HCT116 (cell line): ENCODE measurements at regions not wholly inside any gene's neighbourhood (a gene's known extent, or its start where the extent isn't known, plus 50 kb on each side); places are given as distances from the start of the nearest gene placed in this dataset.

Source experiments
- ATAC-seq: fragments of 200-7000 bp; cut with Tn5 transposase; 2 replicates; pipeline ENCODE4 v1.9.1; 2020; ENCODE audit warnings: mild to moderate bottlenecking, moderate library complexity
- BruUV-seq: library from RNA; stranded (reverse); fragments of 400-500 nt; replicated peaks from 2 replicates; lab custom pipeline; 2021; lab: Mats Ljungman, UMichigan
- CTCF ChIA-PET: fragments of 300-600 bp; sonication (Branson Sonifier 250); formaldehyde crosslinking; loops from one replicate; lab custom pipeline; 2021; ENCODE audit warnings: antibody characterized with exemption; lab: Charles Lee
- POLR2A ChIA-PET: fragments of 300-600, 350-600 bp; sonication (Branson Sonifier 250); formaldehyde crosslinking; loops from one replicate; lab custom pipeline; 2021; ENCODE audit warnings: antibody characterized with exemption; lab: Charles Lee
- RAD21 ChIA-PET, 2 experiments: fragments of 300-600 bp; sonication (Branson Sonifier 250); formaldehyde crosslinking; loops; one replicate each; lab custom pipeline; 2023; ENCODE audit warnings: low total read pairs in 2 of 2; ENCODE audit not compliant: uncharacterized antibody in 2 of 2, unreplicated experiment in 2 of 2, low non-redundant PET in 1 of 2; lab: Charles Lee
- DNase-seq: peaks from one replicate; pipeline ENCODE4 v3.0.0-alpha.2; 2010; ENCODE audit warnings: low read depth, low spot score
- H2AFZ ChIP-seq: fragments of 200-600 bp; shearing (Covaris generic), sonication (generic); 2 replicates; pipeline ENCODE4 v1.6.1; 2017; ENCODE audit warnings: low read depth, mixed run types, mixed read lengths, antibody characterized with exemption, low read length; ENCODE audit not compliant: poor library complexity, severe bottlenecking
- H3K27ac ChIP-seq: 2 replicates; pipeline ENCODE4 v1.5.1; 2012; ENCODE audit warnings: low read depth, low read length
- H3K27me3 ChIP-seq: fragments of 200-600 bp; sonication (generic); 2 replicates; pipeline ENCODE4 v1.6.1; 2016; ENCODE audit warnings: mixed run types, low read length, mixed read lengths; ENCODE audit not compliant: insufficient read depth
- H3K36me3 ChIP-seq, 2 experiments: fragments of 200-500 bp in 1 of 2; fragments of 200-600 bp in 1 of 2; sonication (Bioruptor generic) in 1 of 2; sonication (generic) in 1 of 2; 2 replicates each; pipeline versions ENCODE4 v1.5.1 to v1.6.1; 2014 to 2016; ENCODE audit warnings: low read length in 2 of 2, inconsistent platforms in 1 of 2, mixed read lengths in 1 of 2, mixed run types in 1 of 2; ENCODE audit not compliant: insufficient read depth in 2 of 2, control insufficient read depth in 1 of 2
- H3K4me1 ChIP-seq, 2 experiments: fragments of 200-600 bp in 1 of 2; sonication (generic) in 1 of 2; 2 replicates each; pipeline versions ENCODE4 v1.5.1 to v1.6.1; 2012 to 2017; ENCODE audit warnings: low read length in 2 of 2, inconsistent platforms in 1 of 2, mild to moderate bottlenecking in 1 of 2, mixed read lengths in 1 of 2, mixed run types in 1 of 2, moderate library complexity in 1 of 2; ENCODE audit not compliant: insufficient read depth in 2 of 2, control insufficient read depth in 1 of 2
- H3K4me2 ChIP-seq: fragments of 200-600 bp; sonication (generic); 2 replicates; pipeline ENCODE4 v1.6.1; 2017; ENCODE audit warnings: mixed run types, low read length, mixed read lengths
- H3K4me3 ChIP-seq, 2 experiments: fragments of 200-600 bp in 1 of 2; sonication (generic) in 1 of 2; replicated peaks in 1 of 2; 2 replicates each; pipeline ENCODE4 v1.5.1; 2011 to 2016; ENCODE audit warnings: low read length in 2 of 2, control low read depth in 1 of 2, low read depth in 1 of 2, mild to moderate bottlenecking in 1 of 2, mixed read lengths in 1 of 2, mixed run types in 1 of 2
- H3K79me2 ChIP-seq: fragments of 200-600 bp; sonication (generic); 2 replicates; pipeline ENCODE4 v1.6.1; 2017; ENCODE audit warnings: mild to moderate bottlenecking, mixed run types, low read length, moderate library complexity, mixed read lengths; ENCODE audit not compliant: insufficient read depth
- H3K9ac ChIP-seq: fragments of 200-600 bp; sonication (generic); 2 replicates; pipeline ENCODE4 v1.6.1; 2016; ENCODE audit warnings: low read length, mixed read lengths
- H3K9me2 ChIP-seq: fragments of 200-600 bp; sonication (generic), shearing (Covaris generic); 2 replicates; pipeline ENCODE4 v1.6.1; 2017; ENCODE audit warnings: mixed run types, mild to moderate bottlenecking, moderate library complexity; ENCODE audit not compliant: insufficient read depth
- H3K9me3 ChIP-seq, 2 experiments: fragments of 200-500 bp in 1 of 2; fragments of 200-600 bp in 1 of 2; sonication (Bioruptor generic) in 1 of 2; sonication (generic) in 1 of 2; 2 replicates each; pipeline ENCODE4 v1.6.1; 2014 to 2017; ENCODE audit warnings: low read length in 2 of 2, mixed read lengths in 2 of 2, inconsistent platforms in 1 of 2, low read depth in 1 of 2, mild to moderate bottlenecking in 1 of 2, mixed run types in 1 of 2, moderate library complexity in 1 of 2; ENCODE audit not compliant: control insufficient read depth in 1 of 2, insufficient read depth in 1 of 2
- H4K20me1 ChIP-seq: fragments of 200-600 bp; sonication (generic), shearing (Covaris generic); 2 replicates; pipeline ENCODE4 v1.6.1; 2017; ENCODE audit warnings: mixed run types, mild to moderate bottlenecking, moderate library complexity; ENCODE audit not compliant: insufficient read depth
- CEBPB ChIP-seq: IDR thresholded peaks from 2 replicates; pipeline ENCODE4 v1.6.1; 2012; ENCODE audit warnings: low read depth
- ELF1 ChIP-seq: IDR thresholded peaks from 2 replicates; pipeline ENCODE4 v1.6.1; 2012; ENCODE audit warnings: low read depth, borderline replicate concordance
- EZH2 ChIP-seq: fragments of 200-600 bp; sonication (generic); IDR thresholded peaks from 2 replicates; pipeline ENCODE4 v1.6.1; 2017; ENCODE audit warnings: antibody characterized with exemption, mixed run types
- EZH2phosphoT487 ChIP-seq: fragments of 200-600 bp; IDR thresholded peaks from 2 replicates; pipeline ENCODE4 v1.6.1; 2018; ENCODE audit warnings: antibody characterized with exemption, borderline replicate concordance
- FOSL1 ChIP-seq: IDR thresholded peaks from 2 replicates; pipeline ENCODE4 v1.6.1; 2012; ENCODE audit warnings: low read depth
- JUND ChIP-seq: IDR thresholded peaks from 2 replicates; pipeline ENCODE4 v1.6.1; 2012
- POLR2AphosphoS5 ChIP-seq: IDR thresholded peaks from 2 replicates; pipeline ENCODE4 v1.6.1; 2011; ENCODE audit warnings: mild to moderate bottlenecking, low read depth, low read length, moderate library complexity
- RAD21 ChIP-seq: IDR thresholded peaks from 2 replicates; pipeline ENCODE4 v1.6.1; 2012; ENCODE audit warnings: low read depth, mild to moderate bottlenecking
- SIN3A ChIP-seq: IDR thresholded peaks from 2 replicates; pipeline ENCODE4 v1.6.1; 2012; ENCODE audit warnings: low read depth
- SP1 ChIP-seq: IDR thresholded peaks from 2 replicates; pipeline ENCODE4 v1.6.1; 2012; ENCODE audit warnings: low read depth
- SRF ChIP-seq: IDR thresholded peaks from 2 replicates; pipeline ENCODE4 v1.6.1; 2012; ENCODE audit warnings: low read depth
- TCF7L2 ChIP-seq: IDR thresholded peaks from 2 replicates; pipeline ENCODE4 v1.7.0; 2011; ENCODE audit warnings: borderline replicate concordance, inconsistent platforms; ENCODE audit not compliant: insufficient read depth, insufficient read length; ENCODE audit errors: extremely low read depth
- YY1 ChIP-seq: IDR thresholded peaks from 2 replicates; pipeline ENCODE4 v1.6.1; 2011; ENCODE audit warnings: low read length, low read depth, moderate library complexity, mild to moderate bottlenecking; ENCODE audit not compliant: insufficient replicate concordance; ENCODE audit errors: extremely low read depth
- ZFX ChIP-seq: fragments of 450-650 bp; IDR thresholded peaks from 2 replicates; pipeline ENCODE4 v1.6.1; 2017
- intact Hi-C: fragments of 100-400 bp; cut with micrococcal nuclease; formaldehyde crosslinking; loops from 2 replicates; pipeline ENCODE4 v1.10.0; 2022
- TF ChIP-seq, protein P1 (sequence below), 3 experiments: fragments of 200-600 bp in 1 of 3; sonication (generic) in 1 of 3; IDR thresholded peaks in 2 of 3; conservative IDR thresholded peaks in 1 of 3; 2 replicates each; pipeline ENCODE4 v1.5.1; 2012 to 2017; ENCODE audit warnings: low read depth in 2 of 3, low read length in 2 of 3, antibody characterized with exemption in 1 of 3, borderline replicate concordance in 1 of 3, control low read depth in 1 of 3, mild to moderate bottlenecking in 1 of 3, mixed read lengths in 1 of 3, mixed run types in 1 of 3, moderate library complexity in 1 of 3; ENCODE audit not compliant: insufficient read depth in 1 of 3
- TF ChIP-seq, protein P2 (sequence below): IDR thresholded peaks from 2 replicates; pipeline ENCODE4 v1.6.1; 2012

DNA sequence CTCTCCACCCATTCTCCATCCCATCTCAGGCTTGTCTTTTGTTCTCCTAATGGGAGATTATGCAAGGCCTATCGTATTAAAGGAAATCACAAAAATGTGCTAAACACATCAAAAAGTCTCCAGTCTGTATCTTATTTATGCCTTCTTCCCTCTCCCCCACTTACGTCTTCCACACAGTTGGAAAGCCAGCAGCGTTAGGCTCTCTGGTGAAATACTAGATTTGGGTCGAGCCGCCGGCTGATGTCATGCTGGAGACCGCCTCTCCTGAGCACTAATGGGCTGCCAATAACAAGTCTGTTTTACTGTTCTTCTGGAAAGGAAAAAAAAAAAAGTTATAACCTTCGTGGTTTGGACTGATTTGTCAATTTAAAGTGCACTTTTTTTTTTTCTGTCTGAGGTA is 182.7 kb upstream of the SIX2 start:
- Histone ChIP-seq H3K9me2 (no peaks in the 10 kb centered on the region), H3K4me3 (no peak overlapping the region), H3K27ac (no peak overlapping the region), H3K27me3 (peaks cover 5% of the 10 kb centered on the region; the same call in 1 of the 2 replicates), H3K79me2 (no peaks in the 10 kb centered on the region), H3K4me1 (peaks cover 0 to 8% of the 10 kb centered on the region in 2 experiments; a peak in 2 of 4 replicates), H4K20me1 (no peaks in the 10 kb centered on the region), H3K9ac (no peak overlapping the region), H2AFZ (no peak overlapping the region), H3K4me2 (no peak overlapping the region), H3K9me3 (no peaks in the 10 kb centered on the region), H3K36me3 (no peaks in the 10 kb centered on the region)
- TF ChIP-seq, protein P1, sequence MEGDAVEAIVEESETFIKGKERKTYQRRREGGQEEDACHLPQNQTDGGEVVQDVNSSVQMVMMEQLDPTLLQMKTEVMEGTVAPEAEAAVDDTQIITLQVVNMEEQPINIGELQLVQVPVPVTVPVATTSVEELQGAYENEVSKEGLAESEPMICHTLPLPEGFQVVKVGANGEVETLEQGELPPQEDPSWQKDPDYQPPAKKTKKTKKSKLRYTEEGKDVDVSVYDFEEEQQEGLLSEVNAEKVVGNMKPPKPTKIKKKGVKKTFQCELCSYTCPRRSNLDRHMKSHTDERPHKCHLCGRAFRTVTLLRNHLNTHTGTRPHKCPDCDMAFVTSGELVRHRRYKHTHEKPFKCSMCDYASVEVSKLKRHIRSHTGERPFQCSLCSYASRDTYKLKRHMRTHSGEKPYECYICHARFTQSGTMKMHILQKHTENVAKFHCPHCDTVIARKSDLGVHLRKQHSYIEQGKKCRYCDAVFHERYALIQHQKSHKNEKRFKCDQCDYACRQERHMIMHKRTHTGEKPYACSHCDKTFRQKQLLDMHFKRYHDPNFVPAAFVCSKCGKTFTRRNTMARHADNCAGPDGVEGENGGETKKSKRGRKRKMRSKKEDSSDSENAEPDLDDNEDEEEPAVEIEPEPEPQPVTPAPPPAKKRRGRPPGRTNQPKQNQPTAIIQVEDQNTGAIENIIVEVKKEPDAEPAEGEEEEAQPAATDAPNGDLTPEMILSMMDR (IDR thresholded peaks at IDR 0.05 in 2 of 3, conservative IDR thresholded peaks at IDR 0.05 in 1 of 3; ENCODE audit: borderline replicate concordance in 1 of 3, insufficient read depth in 1 of 3, low read depth in 2 of 3, low read length in 2 of 3), result no peak
- TF ChIP-seq SP1 (no peak), ELF1 (no peak), JUND (no peak), SRF (no peak), ZFX (no peak)
- intact Hi-C loops, result no loop called here
- POLR2A ChIA-PET, result no interaction called here
- RAD21 ChIA-PET, result no interaction called here
- DNase-seq, result no peak
- ATAC-seq, result no peak
- CTCF ChIA-PET, result no interaction called here
- BruUV-seq, result no TSS peak

DNA sequence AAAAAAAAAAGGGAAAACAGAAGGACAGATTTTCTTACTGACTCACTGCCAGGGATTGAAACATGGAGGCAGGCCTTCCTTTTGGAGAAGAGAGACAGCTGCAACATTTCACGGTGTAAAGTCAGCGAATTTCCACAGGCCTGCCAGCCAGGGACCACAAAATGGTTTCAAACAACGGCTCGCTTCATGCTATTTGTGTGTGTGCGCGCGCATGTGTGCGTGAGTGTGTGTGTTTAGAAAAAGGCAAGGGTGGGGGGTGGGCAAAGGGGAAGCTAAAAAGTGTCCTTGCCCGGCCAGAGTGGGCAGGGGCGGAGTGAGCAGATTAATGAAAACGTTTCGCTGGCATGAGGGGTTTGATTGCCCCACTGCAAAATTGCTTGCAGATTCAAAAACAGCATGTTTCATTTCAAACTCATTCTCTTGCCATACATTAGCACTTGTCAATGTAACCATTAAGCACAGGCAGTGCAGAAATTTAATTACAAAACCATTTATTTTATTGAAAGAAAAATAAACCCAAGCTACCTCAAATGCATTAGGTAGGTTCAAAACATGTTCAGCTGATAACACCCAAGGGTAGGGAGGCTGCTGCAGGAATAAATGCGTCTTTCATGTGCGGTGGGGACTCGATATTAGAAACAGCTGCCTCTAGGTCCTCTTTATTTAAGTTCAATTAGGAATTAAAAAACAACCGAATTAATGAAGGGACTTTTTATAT is 182.1 kb upstream of the SIX2 start:
- H3K36me3 ChIP-seq, result no peaks in the 10 kb centered on the region
- intact Hi-C loops, result no loop called here
- CTCF ChIA-PET, result no interaction called here
- H3K79me2 ChIP-seq, result no peaks in the 10 kb centered on the region
- no peak overlapping the region for H3K4me2 ChIP-seq
- no peak overlapping the region for H3K9ac ChIP-seq
- no peaks in the 10 kb centered on the region for H3K9me2 ChIP-seq
- no peaks in the 10 kb centered on the region for H3K9me3 ChIP-seq
- no peak overlapping the region for H3K4me3 ChIP-seq
- no peak for DNase-seq
- no TSS peak for BruUV-seq
- POLR2A ChIA-PET, result no interaction called here
- peaks cover 0 to 8% of the 10 kb centered on the region in 2 experiments; a peak in 2 of 4 replicates for H3K4me1 ChIP-seq
- no peaks in the 10 kb centered on the region for H4K20me1 ChIP-seq
- ATAC-seq, result no peak
- H3K27me3 ChIP-seq, result peaks cover 5% of the 10 kb centered on the region; the same call in 1 of the 2 replicates
- H2AFZ ChIP-seq, result no peak overlapping the region
- no peak overlapping the region for H3K27ac ChIP-seq
- RAD21 ChIA-PET, result no interaction called here
- no peak for TF ChIP-seq TCF7L2
- TF ChIP-seq, protein P2, sequence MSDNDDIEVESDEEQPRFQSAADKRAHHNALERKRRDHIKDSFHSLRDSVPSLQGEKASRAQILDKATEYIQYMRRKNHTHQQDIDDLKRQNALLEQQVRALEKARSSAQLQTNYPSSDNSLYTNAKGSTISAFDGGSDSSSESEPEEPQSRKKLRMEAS, result no peak
- no peak for TF ChIP-seq SIN3A
- TF ChIP-seq EZH2, result no peak
- TF ChIP-seq YY1, result no peak
- TF ChIP-seq CEBPB, result no peak
- no peak for TF ChIP-seq RAD21
- no peak for TF ChIP-seq SRF
- TF ChIP-seq, protein P1 (IDR thresholded peaks at IDR 0.05 in 2 of 3, conservative IDR thresholded peaks at IDR 0.05 in 1 of 3; ENCODE audit: borderline replicate concordance in 1 of 3, insufficient read depth in 1 of 3, low read depth in 2 of 3, low read length in 2 of 3), result no peak
- no peak for TF ChIP-seq ELF1
- TF ChIP-seq EZH2phosphoT487, result no peak
- TF ChIP-seq POLR2AphosphoS5, result no peak
- no peak for TF ChIP-seq FOSL1
